ENCODE measurements at regions not wholly inside any gene's neighbourhood (a gene's known extent, or its start where the extent isn't known, plus 50 kb on each side); places are given as distances from the start of the nearest gene placed in this dataset.

DNA sequence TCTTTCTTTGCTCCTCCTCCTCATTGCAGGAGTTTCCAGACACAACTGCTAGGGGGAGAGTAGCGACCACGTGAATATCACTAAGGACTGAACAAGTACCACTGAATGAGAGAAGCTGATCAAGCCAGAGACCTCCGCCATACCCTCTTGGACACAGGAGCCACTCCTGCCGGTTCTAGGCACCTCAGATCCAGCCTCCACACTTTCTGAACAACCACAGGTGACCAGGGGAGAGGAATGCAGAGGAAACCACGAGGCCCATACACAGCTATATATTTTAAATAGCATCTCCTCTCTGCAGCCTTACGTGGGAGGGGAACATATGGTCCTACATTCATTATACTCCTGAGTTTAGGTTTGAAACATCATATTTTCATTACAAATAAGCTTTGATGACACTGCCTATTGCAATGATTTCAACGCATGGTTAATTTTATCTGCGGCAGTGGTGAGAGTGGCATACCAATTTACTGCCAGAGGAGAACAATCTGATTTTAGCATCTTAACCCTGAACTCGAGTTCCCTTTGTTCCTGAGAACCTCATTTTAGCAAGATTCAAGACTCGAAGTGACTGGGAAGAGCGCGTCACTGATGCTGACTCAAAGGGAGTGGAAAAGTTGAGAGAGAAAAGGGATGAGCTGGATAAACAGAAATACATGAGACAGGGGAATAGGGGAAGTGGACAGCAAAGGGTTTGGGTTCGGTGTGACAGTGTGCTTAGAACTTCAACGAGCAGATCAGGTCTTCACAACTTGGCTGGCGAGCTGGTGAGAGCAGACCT is 231.7 kb upstream of the PPARGC1A start:
- TF ChIP-seq, protein P1, sequence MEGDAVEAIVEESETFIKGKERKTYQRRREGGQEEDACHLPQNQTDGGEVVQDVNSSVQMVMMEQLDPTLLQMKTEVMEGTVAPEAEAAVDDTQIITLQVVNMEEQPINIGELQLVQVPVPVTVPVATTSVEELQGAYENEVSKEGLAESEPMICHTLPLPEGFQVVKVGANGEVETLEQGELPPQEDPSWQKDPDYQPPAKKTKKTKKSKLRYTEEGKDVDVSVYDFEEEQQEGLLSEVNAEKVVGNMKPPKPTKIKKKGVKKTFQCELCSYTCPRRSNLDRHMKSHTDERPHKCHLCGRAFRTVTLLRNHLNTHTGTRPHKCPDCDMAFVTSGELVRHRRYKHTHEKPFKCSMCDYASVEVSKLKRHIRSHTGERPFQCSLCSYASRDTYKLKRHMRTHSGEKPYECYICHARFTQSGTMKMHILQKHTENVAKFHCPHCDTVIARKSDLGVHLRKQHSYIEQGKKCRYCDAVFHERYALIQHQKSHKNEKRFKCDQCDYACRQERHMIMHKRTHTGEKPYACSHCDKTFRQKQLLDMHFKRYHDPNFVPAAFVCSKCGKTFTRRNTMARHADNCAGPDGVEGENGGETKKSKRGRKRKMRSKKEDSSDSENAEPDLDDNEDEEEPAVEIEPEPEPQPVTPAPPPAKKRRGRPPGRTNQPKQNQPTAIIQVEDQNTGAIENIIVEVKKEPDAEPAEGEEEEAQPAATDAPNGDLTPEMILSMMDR (IDR thresholded peaks at IDR 0.05; ENCODE audit: insufficient read depth in 1 of 2, low read depth in 1 of 2, low read length in 1 of 2, severe bottlenecking in 1 of 2, unreplicated experiment in 1 of 2) = no peak
- H3K9me3 Mint-ChIP-seq (ENCODE audit: unreplicated experiment) = no peaks in the 10 kb centered on the region
- POLR2A ChIA-PET = no interaction called here
- Histone ChIP-seq H3K36me3 (ENCODE audit: control insufficient read depth, insufficient read depth, low read length) (no peaks in the 10 kb centered on the region), H3K4me3 (ENCODE audit: low read depth, low read length) (no peak overlapping the region), H3K4me1 (no peaks in the 10 kb centered on the region), H3K9me3 (no peaks in the 10 kb centered on the region), H3K27me3 (replicated peaks; ENCODE audit: control insufficient read depth, insufficient read depth, low read length) (no peaks in the 10 kb centered on the region)
- H3K27me3 Mint-ChIP-seq (ENCODE audit: insufficient read depth, unreplicated experiment) = peaks cover 5% of the 10 kb centered on the region
- H3K27ac Mint-ChIP-seq (ENCODE audit: unreplicated experiment) = no peak overlapping the region
- CTCF ChIA-PET = no interaction called here
- no peak overlapping the region for H3K4me3 Mint-ChIP-seq (ENCODE audit: unreplicated experiment)
- DNase-seq = no peak
- no TSS peak for BruUV-seq (replicated peaks)
- intact Hi-C loops (cut with micrococcal nuclease; ENCODE audit: unreplicated experiment) = no loop called here
- H3K36me3 Mint-ChIP-seq (ENCODE audit: insufficient read depth, unreplicated experiment) = no peaks in the 10 kb centered on the region
- H3K4me1 Mint-ChIP-seq (ENCODE audit: low read depth, unreplicated experiment) = no peaks in the 10 kb centered on the region

DNA sequence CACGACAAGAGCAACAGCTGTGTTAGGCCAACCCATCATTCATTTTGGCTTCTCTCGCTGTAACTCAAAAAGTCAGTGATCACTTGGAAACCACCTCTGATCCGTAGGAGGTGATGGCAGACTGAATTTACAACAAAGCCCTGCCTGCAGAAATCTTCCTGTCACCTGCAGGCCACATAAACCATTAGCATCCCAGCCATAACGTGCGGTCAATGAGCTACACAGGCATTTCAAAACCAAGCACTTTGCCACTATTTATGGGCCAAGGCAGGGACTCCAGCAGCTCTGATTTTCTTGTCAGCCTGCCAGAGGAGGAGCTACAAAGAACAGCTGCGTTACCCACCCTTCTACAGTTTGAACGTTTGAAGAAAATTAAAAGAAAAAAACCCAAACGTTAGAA is 228.1 kb upstream of the PPARGC1A start:
- no peak overlapping the region for H3K27ac Mint-ChIP-seq (ENCODE audit: unreplicated experiment)
- no peaks in the 10 kb centered on the region for H3K36me3 Mint-ChIP-seq (ENCODE audit: insufficient read depth, unreplicated experiment)
- no TSS peak for BruUV-seq (replicated peaks)
- Histone ChIP-seq H3K36me3 (ENCODE audit: control insufficient read depth, insufficient read depth, low read length) (no peaks in the 10 kb centered on the region), H3K4me3 (ENCODE audit: low read depth, low read length) (no peak overlapping the region), H3K9me3 (no peaks in the 10 kb centered on the region), H3K4me1 (no peaks in the 10 kb centered on the region), H3K27me3 (replicated peaks; ENCODE audit: control insufficient read depth, insufficient read depth, low read length) (no peaks in the 10 kb centered on the region)
- H3K27me3 Mint-ChIP-seq (ENCODE audit: insufficient read depth, unreplicated experiment) = peaks cover 3% of the 10 kb centered on the region
- ChIA-PET POLR2A (no interaction called here), CTCF (interaction anchor here (0.7 kb wide), 1 partner anchor 81 kb away, joined by 3 read pairs; no protein-coding TSS in a partner anchor)
- TF ChIP-seq, protein P1 (IDR thresholded peaks at IDR 0.05; ENCODE audit: insufficient read depth in 1 of 2, low read depth in 1 of 2, low read length in 1 of 2, severe bottlenecking in 1 of 2, unreplicated experiment in 1 of 2) = no peak
- no peak for DNase-seq
- H3K4me1 Mint-ChIP-seq (ENCODE audit: low read depth, unreplicated experiment) = no peaks in the 10 kb centered on the region
- no peaks in the 10 kb centered on the region for H3K9me3 Mint-ChIP-seq (ENCODE audit: unreplicated experiment)
- no peak overlapping the region for H3K4me3 Mint-ChIP-seq (ENCODE audit: unreplicated experiment)
- intact Hi-C loops (cut with micrococcal nuclease; ENCODE audit: unreplicated experiment) = no loop called here

DNA sequence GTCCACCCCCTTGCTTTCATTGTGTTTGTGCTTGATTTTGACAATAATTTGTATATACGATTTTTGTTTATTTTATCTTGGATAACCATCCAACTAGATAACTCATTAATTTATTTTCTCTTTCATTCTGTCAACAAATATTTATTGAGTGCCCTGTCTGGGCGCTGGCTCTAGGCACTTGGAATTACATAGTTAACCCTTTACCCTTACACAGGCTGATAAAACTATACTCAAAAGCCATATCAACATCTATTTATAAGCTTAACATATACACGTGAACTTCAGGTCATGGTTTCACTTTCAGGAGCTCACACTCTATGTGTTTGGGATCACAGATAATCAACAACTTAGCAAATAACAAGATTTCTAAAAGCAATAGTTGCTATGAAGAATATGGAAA is 226.3 kb upstream of the PPARGC1A start:
- no TSS peak for BruUV-seq (replicated peaks)
- no peaks in the 10 kb centered on the region for H3K4me1 Mint-ChIP-seq (ENCODE audit: low read depth, unreplicated experiment)
- intact Hi-C loops (cut with micrococcal nuclease; ENCODE audit: unreplicated experiment) = no loop called here
- TF ChIP-seq, protein P1 (IDR thresholded peaks at IDR 0.05; ENCODE audit: insufficient read depth in 1 of 2, low read depth in 1 of 2, low read length in 1 of 2, severe bottlenecking in 1 of 2, unreplicated experiment in 1 of 2) = no peak
- no peaks in the 10 kb centered on the region for H3K9me3 Mint-ChIP-seq (ENCODE audit: unreplicated experiment)
- no peaks in the 10 kb centered on the region for H3K36me3 ChIP-seq (ENCODE audit: control insufficient read depth, insufficient read depth, low read length)
- H3K4me3 ChIP-seq (ENCODE audit: low read depth, low read length) = no peak overlapping the region
- H3K4me1 ChIP-seq = no peaks in the 10 kb centered on the region
- H3K4me3 Mint-ChIP-seq (ENCODE audit: unreplicated experiment) = no peak overlapping the region
- peaks cover 3% of the 10 kb centered on the region for H3K27me3 Mint-ChIP-seq (ENCODE audit: insufficient read depth, unreplicated experiment)
- no peaks in the 10 kb centered on the region for H3K9me3 ChIP-seq
- ChIA-PET POLR2A (no interaction called here), CTCF (no interaction called here)
- H3K27ac Mint-ChIP-seq (ENCODE audit: unreplicated experiment) = no peak overlapping the region
- H3K36me3 Mint-ChIP-seq (ENCODE audit: insufficient read depth, unreplicated experiment) = no peaks in the 10 kb centered on the region
- DNase-seq = no peak
- H3K27me3 ChIP-seq (replicated peaks; ENCODE audit: control insufficient read depth, insufficient read depth, low read length) = no peaks in the 10 kb centered on the region
